Neural cell (in vitro differentiated cells): ENCODE measurements at regions not wholly inside any gene's neighbourhood (a gene's known extent, or its start where the extent isn't known, plus 50 kb on each side); places are given as distances from the start of the nearest gene placed in this dataset.

ENCODE experiments used
- EZH2 ChIP-seq: fragments of 200-600, 300-800 bp; shearing (Covaris generic), sonication (generic); IDR thresholded peaks from 2 replicates; pipeline ENCODE4 v1.6.1; 2014; ENCODE audit warnings: antibody characterized with exemption, low read length, borderline replicate concordance, mild to moderate bottlenecking; ENCODE audit not compliant: insufficient read depth, poor library complexity, severe bottlenecking
- POLR2AphosphoS5 ChIP-seq: IDR thresholded peaks from 2 replicates; pipeline ENCODE4 v1.6.1; 2012
- SMC3 ChIP-seq: fragments of 450-650 bp; conservative IDR thresholded peaks from 2 replicates; pipeline ENCODE4 v1.6.1; 2014; ENCODE audit warnings: antibody characterized with exemption, mild to moderate bottlenecking, moderate library complexity; ENCODE audit not compliant: poor library complexity
- TF ChIP-seq, protein P1 (sequence below): fragments of 450-650 bp; IDR thresholded peaks from 2 replicates; pipeline ENCODE4 v1.5.1; 2014; ENCODE audit warnings: antibody characterized with exemption, mild to moderate bottlenecking, moderate library complexity; ENCODE audit not compliant: poor library complexity, severe bottlenecking

DNA sequence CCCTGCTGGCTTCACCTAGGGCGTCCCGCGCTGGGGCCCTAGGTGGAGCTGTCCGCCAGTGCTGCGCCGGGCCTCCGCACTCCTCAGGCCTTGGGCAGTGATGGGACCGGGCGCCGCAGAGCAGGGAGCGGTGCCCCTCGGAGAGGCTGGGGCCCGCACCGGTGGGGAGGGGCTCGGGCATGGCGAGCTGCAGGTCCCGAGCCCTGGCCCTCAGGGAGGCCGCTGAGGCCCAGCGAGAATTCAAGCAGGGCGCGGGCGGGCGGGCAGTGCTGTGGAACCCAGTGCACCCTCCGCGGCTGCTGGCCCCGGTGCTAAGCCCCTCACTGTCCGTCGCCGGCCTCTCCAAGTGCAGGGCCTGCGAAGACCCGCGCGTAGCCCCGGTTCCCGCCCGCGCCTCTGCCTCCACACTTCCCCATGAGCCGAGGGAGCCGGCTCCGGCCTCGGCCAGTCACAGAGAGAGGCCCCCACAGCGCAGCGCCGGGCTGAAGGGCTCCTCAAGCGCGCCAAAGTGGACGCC is 565.1 kb upstream of the NDST4 start:
- TF ChIP-seq, protein P1, sequence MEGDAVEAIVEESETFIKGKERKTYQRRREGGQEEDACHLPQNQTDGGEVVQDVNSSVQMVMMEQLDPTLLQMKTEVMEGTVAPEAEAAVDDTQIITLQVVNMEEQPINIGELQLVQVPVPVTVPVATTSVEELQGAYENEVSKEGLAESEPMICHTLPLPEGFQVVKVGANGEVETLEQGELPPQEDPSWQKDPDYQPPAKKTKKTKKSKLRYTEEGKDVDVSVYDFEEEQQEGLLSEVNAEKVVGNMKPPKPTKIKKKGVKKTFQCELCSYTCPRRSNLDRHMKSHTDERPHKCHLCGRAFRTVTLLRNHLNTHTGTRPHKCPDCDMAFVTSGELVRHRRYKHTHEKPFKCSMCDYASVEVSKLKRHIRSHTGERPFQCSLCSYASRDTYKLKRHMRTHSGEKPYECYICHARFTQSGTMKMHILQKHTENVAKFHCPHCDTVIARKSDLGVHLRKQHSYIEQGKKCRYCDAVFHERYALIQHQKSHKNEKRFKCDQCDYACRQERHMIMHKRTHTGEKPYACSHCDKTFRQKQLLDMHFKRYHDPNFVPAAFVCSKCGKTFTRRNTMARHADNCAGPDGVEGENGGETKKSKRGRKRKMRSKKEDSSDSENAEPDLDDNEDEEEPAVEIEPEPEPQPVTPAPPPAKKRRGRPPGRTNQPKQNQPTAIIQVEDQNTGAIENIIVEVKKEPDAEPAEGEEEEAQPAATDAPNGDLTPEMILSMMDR: no peak
- no peak for TF ChIP-seq POLR2AphosphoS5
- TF ChIP-seq EZH2: no peak
- no peak for TF ChIP-seq SMC3
